GM12891 (cell line): ENCODE measurements at regions not wholly inside any gene's neighbourhood (a gene's known extent, or its start where the extent isn't known, plus 50 kb on each side); places are given as distances from the start of the nearest gene placed in this dataset.

ENCODE experiments used
- PAX5 ChIP-seq: IDR thresholded peaks from 2 replicates; pipeline ENCODE4 v1.6.1; 2011; ENCODE audit warnings: low read length, moderate library complexity, mild to moderate bottlenecking; ENCODE audit not compliant: insufficient read depth, severe bottlenecking
- POLR2A ChIP-seq: IDR thresholded peaks from 2 replicates; pipeline ENCODE4 v1.6.1; 2011; ENCODE audit warnings: low read depth, low read length, control low read depth
- POLR2AphosphoS5 ChIP-seq: IDR thresholded peaks from 2 replicates; pipeline ENCODE4 v1.6.1; 2011; ENCODE audit warnings: low read depth, low read length, control low read depth
- TAF1 ChIP-seq: IDR thresholded peaks from 2 replicates; pipeline ENCODE4 v1.6.1; 2011; ENCODE audit warnings: low read depth, low read length, control low read depth

DNA sequence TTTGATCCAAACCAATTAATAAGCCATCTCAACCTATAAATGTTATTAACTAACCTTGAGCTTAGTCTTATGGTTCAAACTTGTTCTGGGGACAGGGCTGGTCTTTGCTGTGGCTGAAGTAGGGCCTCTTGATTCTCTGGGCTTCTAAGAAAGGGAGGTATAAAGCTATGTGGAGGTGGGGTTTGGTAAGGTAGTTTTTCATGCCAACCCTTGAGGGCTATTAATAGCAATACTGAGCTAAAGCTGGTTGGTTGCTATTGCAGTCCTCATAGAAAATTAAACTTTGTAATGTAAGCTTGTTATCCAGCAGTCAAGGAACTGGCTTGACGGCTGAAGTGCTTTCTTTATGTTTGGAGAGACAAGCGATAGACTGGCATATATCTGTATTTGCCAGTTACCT is 112.1 kb downstream of the RND3 start:
- TF ChIP-seq POLR2AphosphoS5, result no peak
- no peak for TF ChIP-seq PAX5
- TF ChIP-seq POLR2A, result no peak
- no peak for TF ChIP-seq TAF1
